LNCaP clone FGC (cell line): ENCODE measurements at regions not wholly inside any gene's neighbourhood (a gene's known extent, or its start where the extent isn't known, plus 50 kb on each side); places are given as distances from the start of the nearest gene placed in this dataset.

Experiments
- DNase-seq: peaks from one replicate; pipeline ENCODE4 v3.0.0-alpha.2; 2011; ENCODE audit warnings: low read depth
- H3K4me3 ChIP-seq: 2 replicates; pipeline ENCODE4 v1.5.1; 2011; ENCODE audit warnings: mild to moderate bottlenecking, low read depth, low read length, control low read depth
- TF ChIP-seq, protein P1 (sequence below): IDR thresholded peaks from 2 replicates; pipeline ENCODE4 v1.5.1; 2012; ENCODE audit warnings: mild to moderate bottlenecking; ENCODE audit not compliant: control insufficient read depth, insufficient read depth; ENCODE audit errors: extremely low read depth

DNA sequence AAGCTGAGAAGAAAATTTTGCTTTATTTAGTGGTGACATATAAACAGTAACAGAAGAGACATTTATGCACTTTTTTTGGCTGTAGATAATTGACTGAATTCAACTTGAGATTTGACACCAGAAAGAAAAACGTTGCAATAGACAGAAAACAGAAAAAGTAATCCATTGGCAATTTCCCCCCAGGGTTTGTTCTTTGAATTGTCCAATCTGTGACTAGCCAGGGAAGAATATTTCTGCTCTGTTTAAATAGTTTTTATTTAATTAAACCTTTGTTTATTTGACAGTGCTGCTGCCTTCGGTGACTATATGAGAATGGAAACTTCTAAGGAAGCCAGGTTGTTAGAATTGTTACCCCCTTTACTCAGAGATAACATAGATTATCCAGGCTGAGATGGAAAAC is 210.6 kb downstream of the DEPDC1B start:
- no peak for DNase-seq
- TF ChIP-seq, protein P1, sequence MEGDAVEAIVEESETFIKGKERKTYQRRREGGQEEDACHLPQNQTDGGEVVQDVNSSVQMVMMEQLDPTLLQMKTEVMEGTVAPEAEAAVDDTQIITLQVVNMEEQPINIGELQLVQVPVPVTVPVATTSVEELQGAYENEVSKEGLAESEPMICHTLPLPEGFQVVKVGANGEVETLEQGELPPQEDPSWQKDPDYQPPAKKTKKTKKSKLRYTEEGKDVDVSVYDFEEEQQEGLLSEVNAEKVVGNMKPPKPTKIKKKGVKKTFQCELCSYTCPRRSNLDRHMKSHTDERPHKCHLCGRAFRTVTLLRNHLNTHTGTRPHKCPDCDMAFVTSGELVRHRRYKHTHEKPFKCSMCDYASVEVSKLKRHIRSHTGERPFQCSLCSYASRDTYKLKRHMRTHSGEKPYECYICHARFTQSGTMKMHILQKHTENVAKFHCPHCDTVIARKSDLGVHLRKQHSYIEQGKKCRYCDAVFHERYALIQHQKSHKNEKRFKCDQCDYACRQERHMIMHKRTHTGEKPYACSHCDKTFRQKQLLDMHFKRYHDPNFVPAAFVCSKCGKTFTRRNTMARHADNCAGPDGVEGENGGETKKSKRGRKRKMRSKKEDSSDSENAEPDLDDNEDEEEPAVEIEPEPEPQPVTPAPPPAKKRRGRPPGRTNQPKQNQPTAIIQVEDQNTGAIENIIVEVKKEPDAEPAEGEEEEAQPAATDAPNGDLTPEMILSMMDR, result no peak
- no peak overlapping the region for H3K4me3 ChIP-seq

DNA sequence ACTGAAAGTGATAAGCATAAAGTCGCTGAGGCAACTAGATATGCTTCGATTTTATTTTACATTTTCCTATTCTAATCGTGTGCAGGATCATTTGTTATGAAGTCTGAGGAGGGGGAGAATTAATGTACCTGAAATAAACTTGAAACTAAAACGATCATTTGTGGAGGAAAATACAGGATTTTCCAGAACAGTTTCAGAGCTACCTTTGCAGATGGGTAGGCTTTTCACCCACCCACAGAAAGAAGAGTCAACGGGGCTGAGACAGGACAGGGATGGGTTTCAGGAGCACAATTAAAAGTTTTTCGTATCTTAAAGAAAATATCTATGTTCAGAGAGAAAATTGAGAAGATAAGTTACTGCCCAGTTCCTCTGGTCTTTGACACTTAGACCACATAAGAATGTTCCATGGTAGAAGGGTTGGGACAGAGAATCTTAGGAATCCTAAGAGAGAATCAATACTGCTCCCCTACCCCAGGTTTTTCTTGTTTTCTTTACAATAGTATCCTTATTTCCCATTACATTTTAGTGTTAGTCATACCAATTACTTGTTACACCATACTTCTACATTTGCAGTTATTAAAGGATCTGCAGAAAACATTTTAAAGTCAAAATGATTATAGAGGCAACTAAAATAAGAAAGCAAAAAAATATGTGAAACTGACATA is 211.4 kb downstream of the DEPDC1B start:
- no peak for DNase-seq
- TF ChIP-seq, protein P1, result no peak
- H3K4me3 ChIP-seq, result peak overlapping the region; percentile 53

DNA sequence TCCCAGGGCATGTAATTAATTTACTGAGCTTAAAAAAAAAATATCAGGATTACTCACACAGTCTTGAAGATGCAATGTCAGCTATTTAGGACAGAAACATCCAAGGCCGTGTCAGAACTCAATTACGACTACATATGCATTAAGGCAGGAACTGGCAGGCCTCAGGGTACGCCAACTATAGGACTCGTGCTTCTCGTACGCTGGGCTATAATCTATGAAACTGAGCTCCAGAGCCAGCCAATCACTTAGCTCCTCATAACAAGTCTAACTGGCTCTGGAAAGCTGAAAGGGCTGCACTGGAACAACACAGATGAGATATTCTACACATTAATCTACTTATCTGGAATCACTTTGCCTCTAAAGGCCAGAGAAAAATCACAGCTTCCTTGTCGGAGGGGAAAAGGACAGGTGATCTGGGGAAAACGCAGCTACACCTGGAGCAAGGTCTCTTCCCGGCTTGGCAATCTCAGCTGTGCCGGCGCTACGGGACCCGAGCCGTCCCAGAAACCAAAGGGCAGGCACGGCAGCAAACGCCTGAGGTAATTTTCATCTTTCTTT is 212.0 kb downstream of the DEPDC1B start:
- TF ChIP-seq, protein P1, result no peak
- peak; percentile 81 for DNase-seq
- H3K4me3 ChIP-seq, result peak overlapping the region; percentile 53

DNA sequence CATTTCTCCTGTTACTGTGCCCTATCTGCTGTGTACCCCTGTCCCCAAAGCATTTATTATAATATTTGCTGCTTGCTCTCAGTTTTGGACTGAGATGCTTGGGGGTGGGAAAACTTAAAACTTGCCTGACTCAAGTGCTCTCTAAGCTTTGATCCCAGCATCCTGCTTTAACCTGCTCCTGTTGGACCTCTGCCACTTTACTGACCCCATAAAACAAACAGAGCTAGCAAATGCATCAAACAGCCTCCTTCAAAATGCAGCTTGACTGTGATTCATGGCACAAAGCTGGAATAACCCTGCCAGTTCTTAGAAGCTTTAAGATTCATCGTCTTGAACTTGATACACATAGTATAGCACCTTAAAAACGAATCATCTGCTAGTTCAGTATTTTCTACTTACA is 212.5 kb downstream of the DEPDC1B start:
- no peak for DNase-seq
- TF ChIP-seq, protein P1, result no peak
- H3K4me3 ChIP-seq, result peak overlapping the region; percentile 53

DNA sequence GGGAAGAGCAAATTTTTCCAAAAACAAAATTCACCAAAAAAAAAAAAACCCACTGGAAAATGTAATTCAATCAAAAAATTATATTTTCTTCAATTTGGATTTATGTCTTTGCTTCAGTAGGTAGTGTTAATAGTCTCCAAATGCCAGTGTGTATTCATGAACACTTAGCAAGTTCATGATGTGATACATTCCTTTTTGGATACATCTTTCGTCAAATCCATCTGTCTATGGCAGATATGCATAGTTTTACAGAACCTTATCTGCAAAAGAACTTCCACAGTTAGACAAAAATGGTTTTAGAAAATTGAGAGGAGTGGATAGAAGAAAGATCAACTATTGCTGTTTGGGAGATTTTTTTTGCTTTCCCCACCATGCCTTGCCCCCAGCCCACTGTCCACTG is 214.6 kb downstream of the DEPDC1B start:
- DNase-seq, result no peak
- H3K4me3 ChIP-seq, result no peak overlapping the region
- TF ChIP-seq, protein P1, result no peak

DNA sequence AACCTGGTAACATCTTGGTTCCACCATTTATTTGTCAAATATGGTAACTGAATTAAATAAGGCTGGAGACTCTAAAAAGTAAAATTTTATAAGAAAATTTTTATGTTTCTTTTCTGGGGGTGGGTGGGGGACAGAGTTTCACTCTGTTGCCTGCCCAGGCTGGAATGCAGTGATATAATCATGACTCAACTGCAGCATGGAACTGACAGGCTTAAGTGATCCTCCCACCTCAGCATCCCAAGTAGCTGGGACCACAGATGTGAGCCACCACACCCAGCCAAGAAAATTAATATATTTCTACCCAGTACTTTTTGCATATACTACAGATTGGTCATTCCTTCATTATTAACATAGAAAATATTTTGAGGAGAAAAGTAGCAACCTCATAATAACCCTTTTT is 216.9 kb downstream of the DEPDC1B start:
- no peak overlapping the region for H3K4me3 ChIP-seq
- DNase-seq, result no peak
- TF ChIP-seq, protein P1, result no peak

DNA sequence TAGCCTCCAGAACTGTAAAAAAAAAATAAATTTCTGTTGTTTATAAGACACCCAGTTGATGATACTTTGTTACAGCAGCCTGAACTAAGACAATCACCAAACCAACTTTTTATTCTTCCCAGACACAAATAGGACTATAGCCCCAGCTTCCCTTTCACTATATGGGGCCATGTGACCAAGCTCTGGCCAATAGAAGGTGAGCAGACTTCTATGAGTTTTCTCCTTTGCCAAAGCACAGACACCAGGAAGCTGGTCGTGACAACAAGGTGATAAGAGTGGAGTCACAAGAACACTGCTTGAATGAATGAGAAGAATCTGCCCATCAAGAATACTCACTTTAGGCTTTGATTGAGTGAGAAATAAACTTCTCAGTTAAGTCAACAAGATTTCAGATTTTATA is 217.7 kb downstream of the DEPDC1B start:
- no peak overlapping the region for H3K4me3 ChIP-seq
- DNase-seq, result no peak
- TF ChIP-seq, protein P1, result no peak
